GM03348 (cell line): ENCODE measurements at regions not wholly inside any gene's neighbourhood (a gene's known extent, or its start where the extent isn't known, plus 50 kb on each side); places are given as distances from the start of the nearest gene placed in this dataset.
"Not testable (repeated sequence)": the region's sequence is repeated elsewhere in the genome, so short reads cannot be mapped to it uniquely, and the experiment has no call there.

Experiments
- DNase-seq: peaks from one replicate; pipeline ENCODE4 v3.0.0; 2012; ENCODE audit warnings: low spot score

GRCh38 chrX:14351611-14352303, 177.6 kb upstream of the GLRA2 start:
- no peak for DNase-seq

- DNase-seq = no peak
These were observed 181.8 kb upstream of the GLRA2 start for GRCh38 chrX:14347523-14347922.

- DNase-seq = no peak
These were observed 185.0 kb upstream of the GLRA2 start for GRCh38 chrX:14344172-14344940.

GRCh38 chrX:14309431-14309830, 219.9 kb upstream of the GLRA2 start:
- DNase-seq = no peak

- DNase-seq = not testable (repeated sequence)
These were observed 220.4 kb upstream of the GLRA2 start for GRCh38 chrX:14308976-14309375.

- DNase-seq = no peak
These were observed 225.4 kb upstream of the GLRA2 start for GRCh38 chrX:14303891-14304290.

GRCh38 chrX:14302561-14302960, 226.8 kb upstream of the GLRA2 start:
- not testable (repeated sequence) for DNase-seq

- no peak for DNase-seq
These were observed 229.0 kb upstream of the GLRA2 start for GRCh38 chrX:14300376-14300775.

- DNase-seq = no peak
These were observed 233.9 kb upstream of the GLRA2 start for GRCh38 chrX:14295426-14295825.

- DNase-seq = no peak
These were observed 237.5 kb upstream of the GLRA2 start for GRCh38 chrX:14291666-14292500.

- no peak for DNase-seq
These were observed 239.0 kb upstream of the GLRA2 start for GRCh38 chrX:14290335-14290734.

- DNase-seq = no peak
These were observed 245.0 kb upstream of the GEMIN8 start for GRCh38 chrX:14274691-14275090.

- DNase-seq = no peak
These were observed 237.5 kb upstream of the GEMIN8 start for GRCh38 chrX:14267216-14267615.

GRCh38 chrX:14266705-14267104, 237.0 kb upstream of the GEMIN8 start:
- no peak for DNase-seq

- DNase-seq = no peak
These were observed 214.1 kb upstream of the GEMIN8 start for GRCh38 chrX:14243823-14244222.

GRCh38 chrX:14235004-14235403, 205.3 kb upstream of the GEMIN8 start:
- no peak for DNase-seq

GRCh38 chrX:14232688-14233087, 203.0 kb upstream of the GEMIN8 start:
- DNase-seq = no peak

- DNase-seq = no peak
These were observed 198.9 kb upstream of the GEMIN8 start for GRCh38 chrX:14228611-14229010.

GRCh38 chrX:14220386-14220944, 190.8 kb upstream of the GEMIN8 start:
- no peak for DNase-seq

GRCh38 chrX:14209034-14209433, 179.3 kb upstream of the GEMIN8 start:
- DNase-seq = no peak

GRCh38 chrX:14194711-14195110, 165.0 kb upstream of the GEMIN8 start:
- DNase-seq = no peak

- DNase-seq = no peak
These were observed 163.9 kb upstream of the GEMIN8 start for GRCh38 chrX:14193547-14193946.
